Stimulated activated CD4-positive, alpha-beta T cell treated with anti-CD3 and anti-CD28 coated beads, Interleukin-1b, Interleukin-23, amount 100 ng/mL, for 4 hours (primary cell): ENCODE measurements at regions not wholly inside any gene's neighbourhood (a gene's known extent, or its start where the extent isn't known, plus 50 kb on each side); places are given as distances from the start of the nearest gene placed in this dataset.

Source experiments
- DNase-seq, 2 donors: peaks; one replicate each; pipeline ENCODE4 v3.0.0-alpha.2; 2020; ENCODE audit warnings: low read depth in 2 of 2

GRCh38 chr20:21033817-21034216 lies 72.3 kb downstream of the LINC00237 start:
- DNase-seq = no peak

DNA sequence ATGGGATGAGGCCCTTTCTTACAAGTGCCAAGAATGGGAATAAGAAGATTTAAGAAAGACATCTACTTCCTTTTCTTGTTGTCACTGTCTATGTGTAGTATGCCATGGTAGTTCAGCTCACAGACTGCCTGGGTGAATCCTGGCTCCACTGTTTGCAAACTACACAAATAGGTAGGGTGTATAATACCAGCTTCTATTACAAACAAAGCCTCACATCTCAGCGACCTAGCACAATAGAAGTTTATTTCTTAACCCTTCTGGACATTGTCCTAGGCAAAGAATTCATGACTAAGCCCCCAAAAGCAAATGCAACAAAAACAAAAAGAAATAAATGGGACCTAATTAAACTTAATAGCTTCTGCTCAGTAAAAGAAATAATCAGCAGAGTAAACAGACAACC lies 74.5 kb downstream of the LINC00237 start:
- DNase-seq = no peak

GRCh38 chr20:21029341-21029740 lies 76.8 kb downstream of the LINC00237 start:
- DNase-seq = no peak

DNA sequence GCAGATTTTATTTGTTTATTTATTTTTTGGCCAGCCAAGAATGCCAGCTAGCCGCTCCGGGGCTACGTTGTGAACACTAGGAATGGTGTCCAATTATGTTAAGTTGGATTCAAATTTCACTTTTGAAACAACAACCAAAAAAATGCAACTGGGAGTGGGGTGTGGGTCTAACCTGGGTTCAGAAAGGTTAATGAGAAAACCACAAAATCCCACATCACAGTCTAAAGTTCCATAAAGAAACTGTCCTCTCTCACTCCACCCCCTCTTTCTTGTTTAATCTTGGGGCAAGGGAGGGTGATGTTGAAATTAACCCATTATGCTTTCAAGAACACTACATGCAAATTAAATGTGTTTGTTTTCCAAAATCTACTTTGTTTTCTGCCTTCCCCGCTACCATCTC lies 77.2 kb downstream of the LINC00237 start:
- DNase-seq = no peak

DNA sequence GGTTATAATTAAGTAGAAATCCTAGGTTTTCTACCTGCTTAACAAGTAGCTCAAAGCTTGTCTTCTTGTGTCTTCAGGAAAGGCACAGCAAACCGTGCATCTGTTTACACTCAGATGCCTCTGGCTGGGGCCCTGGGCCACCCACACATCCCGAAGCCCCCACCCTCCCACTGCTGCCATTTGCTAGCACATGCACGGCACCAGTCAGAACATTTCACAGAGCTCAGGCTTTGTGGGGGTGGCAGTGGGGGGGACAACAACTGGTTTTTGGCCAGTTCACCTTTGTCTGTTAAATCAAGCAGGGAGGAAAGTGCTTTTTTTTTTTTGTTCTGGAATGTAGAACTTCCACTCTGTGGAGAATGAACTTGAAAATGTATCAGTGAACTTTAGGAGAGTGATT lies 77.7 kb downstream of the LINC00237 start:
- no peak for DNase-seq

DNA sequence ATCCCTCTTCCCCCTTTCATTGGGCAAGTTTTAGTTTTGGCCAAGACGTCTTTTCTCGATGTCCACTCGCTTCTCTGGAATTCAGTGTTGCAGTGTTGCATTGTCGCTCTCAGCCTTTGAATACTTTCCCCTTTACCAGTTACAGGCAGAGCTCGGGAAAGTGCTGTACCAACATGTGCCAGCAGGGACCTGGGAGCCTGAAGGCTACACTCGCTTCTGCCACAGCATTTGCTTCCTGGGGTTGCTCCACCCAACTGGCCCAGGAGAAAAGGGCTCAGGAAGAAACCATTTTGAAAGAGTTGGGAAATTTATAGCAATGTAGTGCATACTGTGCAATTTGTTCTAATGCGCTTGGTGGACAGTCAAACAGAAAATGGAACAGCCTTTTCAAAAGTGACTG lies 78.6 kb downstream of the LINC00237 start:
- no peak for DNase-seq

DNA sequence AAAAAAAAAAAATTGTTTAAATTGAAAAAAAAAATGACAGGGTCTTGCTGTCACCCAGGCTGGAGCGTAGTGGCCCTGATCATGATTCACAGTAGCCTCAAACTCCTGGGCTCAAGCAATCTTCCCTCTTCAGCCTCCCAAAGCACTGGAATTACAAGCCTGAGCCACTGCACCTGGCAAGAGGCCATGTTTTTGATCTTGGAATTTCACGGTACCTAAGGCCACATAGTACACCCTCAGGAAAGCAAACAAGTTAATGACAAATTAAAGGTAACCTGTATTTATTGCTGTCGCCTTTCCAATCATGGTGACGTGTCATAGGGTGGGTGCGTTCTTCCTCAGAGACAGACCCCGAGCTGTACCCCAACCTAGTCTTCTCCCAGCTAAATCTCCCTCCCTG lies 79.2 kb downstream of the LINC00237 start:
- no peak for DNase-seq

DNA sequence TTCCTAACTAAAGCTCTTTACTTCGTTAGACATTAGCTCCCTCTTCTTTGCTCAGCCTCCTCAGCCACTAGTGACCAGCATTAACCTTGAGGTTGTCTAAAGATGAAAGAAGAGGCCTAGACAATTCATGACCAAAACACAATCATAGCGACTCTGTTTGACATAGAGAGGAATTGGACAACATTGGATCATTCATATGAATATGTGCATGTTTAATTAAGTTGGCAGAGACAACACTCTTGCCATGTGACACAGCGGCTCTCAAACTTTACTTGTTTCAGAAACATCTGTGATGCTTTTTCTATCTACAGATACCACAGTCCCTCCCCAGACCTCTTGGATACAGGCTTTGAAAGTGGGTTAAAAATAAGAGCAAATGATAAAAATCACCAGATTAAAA lies 81.7 kb downstream of the LINC00237 start:
- DNase-seq = no peak

- DNase-seq = no peak
Observed at GRCh38 chr20:21022925-21023324, 83.2 kb downstream of the LINC00237 start.

- DNase-seq = no peak
Observed at GRCh38 chr20:21021472-21021790, 84.7 kb downstream of the LINC00237 start.

DNA sequence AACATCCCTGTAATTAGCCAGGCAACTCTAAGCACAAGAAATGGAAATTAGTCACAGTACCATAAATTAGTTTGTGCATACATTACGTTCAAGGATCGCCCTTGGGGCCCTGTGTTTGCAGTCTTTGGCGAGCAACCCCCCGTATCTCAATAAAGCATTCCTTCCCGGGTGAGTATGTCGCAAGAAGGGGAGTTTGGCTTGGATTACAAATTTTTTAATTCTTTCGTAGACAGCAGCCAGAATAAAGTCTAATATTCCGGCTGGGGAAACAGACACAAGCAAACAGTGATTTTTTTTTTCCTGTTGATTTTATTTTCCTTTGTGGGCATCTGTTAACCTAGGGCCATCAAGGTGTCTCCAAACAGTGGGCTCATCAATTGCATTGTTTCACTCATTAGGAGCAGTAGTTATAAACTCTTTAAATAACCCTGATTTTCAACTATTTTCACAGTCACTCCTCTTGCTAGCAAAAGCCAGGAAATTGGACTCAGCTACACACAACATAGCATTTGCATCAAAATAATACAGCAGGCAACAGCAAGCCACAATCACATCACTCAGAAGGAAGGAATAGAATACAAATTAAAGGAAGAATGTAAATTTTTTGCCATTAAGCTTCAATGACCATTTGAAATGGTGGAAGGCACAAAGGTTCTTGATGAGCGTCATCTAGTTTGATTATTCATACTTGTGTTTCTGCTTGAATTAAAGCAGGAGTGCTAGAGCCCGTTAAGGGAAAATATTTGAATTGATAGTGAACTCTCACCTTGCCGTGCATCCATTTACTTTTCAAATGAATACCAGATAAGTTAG lies 85.3 kb downstream of the LINC00237 start:
- no peak for DNase-seq

DNA sequence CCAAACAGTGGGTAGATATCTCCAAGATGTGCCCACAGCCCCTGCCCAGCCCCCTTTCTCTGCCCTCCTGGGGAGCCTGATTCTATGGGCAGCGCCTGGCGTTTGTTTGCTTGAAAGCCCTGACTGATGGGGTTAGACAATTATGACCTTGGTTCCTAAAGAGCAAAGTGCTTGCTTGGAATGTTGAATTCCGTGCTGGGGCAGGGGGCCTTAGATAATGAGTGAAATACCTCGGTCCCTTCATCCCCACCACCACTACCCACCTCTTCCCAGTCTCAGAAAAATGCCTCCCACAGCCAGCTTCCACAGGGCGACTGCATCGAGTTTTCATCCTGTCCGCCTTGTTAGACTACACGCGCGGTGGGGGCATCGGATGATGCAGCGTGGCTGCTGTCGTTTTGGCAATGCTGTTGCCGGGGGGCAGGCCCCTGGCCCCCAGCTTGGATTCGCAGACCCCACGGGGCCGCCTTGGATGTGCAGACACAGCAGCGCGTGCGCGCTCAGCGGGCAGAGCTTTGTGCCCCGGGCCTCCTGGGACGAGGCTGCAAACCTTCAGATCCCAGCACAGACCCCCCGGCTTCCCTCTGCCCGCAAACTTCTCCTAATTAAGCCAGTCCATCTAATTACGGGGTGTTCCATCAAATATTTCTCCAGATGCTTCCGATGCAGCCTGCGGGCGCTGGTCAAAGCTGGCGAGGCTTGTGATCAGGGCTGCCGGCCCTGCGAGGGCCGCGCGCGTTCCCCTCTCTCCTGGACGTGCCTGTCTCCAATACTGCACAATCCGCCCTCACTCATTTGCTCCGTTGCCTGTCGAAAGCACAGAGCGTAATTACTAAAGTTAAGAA lies 86.1 kb downstream of the LINC00237 start:
- no peak for DNase-seq

DNA sequence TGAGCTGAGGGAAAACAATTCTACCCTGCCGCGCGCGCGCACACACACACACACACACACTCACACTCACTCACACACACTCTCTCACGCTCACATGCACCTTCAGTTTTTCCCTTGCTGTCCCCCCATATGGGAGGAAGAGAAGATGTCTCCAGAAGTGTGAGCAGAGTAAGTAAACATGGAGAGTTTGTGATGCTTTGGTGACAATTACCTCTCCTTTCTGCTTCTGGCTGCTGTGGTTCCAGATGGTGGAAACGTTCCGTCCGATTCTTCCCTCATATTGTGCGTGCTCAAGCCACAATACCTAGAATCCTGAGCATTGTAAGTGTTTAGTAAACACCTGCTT lies 86.7 kb downstream of the LINC00237 start:
- DNase-seq = no peak

GRCh38 chr20:21018576-21018975 lies 87.6 kb downstream of the LINC00237 start:
- DNase-seq = no peak

- no peak for DNase-seq
Observed at GRCh38 chr20:21017528-21018085, 88.6 kb downstream of the LINC00237 start.

GRCh38 chr20:21016751-21017150 lies 89.4 kb downstream of the LINC00237 start:
- DNase-seq = no peak

GRCh38 chr20:21014528-21014927 lies 91.6 kb downstream of the LINC00237 start:
- DNase-seq = no peak

DNA sequence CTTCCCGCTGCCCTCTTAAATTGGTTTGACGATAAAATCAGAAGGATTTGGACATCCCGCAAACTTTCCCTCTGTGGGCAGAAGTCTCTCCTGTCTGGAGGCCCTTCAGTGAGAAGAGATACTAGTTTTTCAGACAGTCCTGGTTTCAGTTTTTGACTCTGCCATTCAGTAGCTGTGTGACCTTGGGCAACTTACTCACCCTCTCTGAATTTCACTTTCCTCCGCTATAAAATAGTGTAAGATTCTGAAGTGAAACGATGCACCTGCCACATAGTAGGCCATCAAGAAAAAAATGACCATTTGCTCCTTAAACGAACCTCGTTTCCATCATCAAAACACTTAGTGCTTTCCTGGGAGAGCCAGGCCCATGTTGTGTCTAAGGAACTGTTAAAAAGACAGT lies 97.2 kb downstream of the LINC00237 start:
- no peak for DNase-seq

- no peak for DNase-seq
Observed at GRCh38 chr20:21006611-21007010, 99.5 kb downstream of the LINC00237 start.

- no peak for DNase-seq
Observed at GRCh38 chr20:21004386-21005076, 101.6 kb downstream of the LINC00237 start.

- no peak for DNase-seq
Observed at GRCh38 chr20:21003902-21004301, 102.3 kb downstream of the LINC00237 start.

DNA sequence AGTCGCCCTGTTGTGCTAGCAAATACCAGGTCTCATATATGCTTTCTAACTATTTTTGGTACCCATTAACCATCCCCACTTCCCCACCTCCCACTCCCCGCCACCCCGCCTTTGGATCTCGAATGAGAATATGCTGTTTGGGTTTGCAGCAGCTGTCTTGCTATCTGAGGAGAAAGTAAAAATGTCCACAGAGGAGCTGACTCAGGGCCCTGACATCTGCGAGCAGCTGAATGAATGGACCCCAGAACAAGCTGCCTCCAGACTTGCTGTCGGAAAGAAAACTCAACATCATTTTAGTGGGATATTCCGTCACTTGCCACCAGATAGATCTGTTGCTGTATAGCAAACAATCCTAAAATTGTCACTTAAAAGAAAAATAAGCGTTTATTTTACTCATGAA lies 103.7 kb downstream of the LINC00237 start:
- DNase-seq = no peak
